Thyroid gland (tissue), 4 donors: ENCODE measurements at regions not wholly inside any gene's neighbourhood (a gene's known extent, or its start where the extent isn't known, plus 50 kb on each side); places are given as distances from the start of the nearest gene placed in this dataset.

Source experiments
- CTCF ChIP-seq, 6 experiments: fragments of 200-600 bp in 3 of 6; fragments of 450-650 bp in 3 of 6; sonication (generic) in 3 of 6; IDR thresholded peaks; one replicate each; pipeline ENCODE4 v1.5.1; 2016 to 2019; ENCODE audit warnings: antibody characterized with exemption in 6 of 6, mild to moderate bottlenecking in 2 of 6, inconsistent platforms in 1 of 6, moderate library complexity in 1 of 6
- POLR2A ChIP-seq, 2 donors: fragments of 450-650 bp; IDR thresholded peaks; one replicate each; pipeline ENCODE4 v1.6.1; 2017; ENCODE audit warnings: antibody characterized with exemption in 2 of 2, mild to moderate bottlenecking in 2 of 2, moderate library complexity in 1 of 2

GRCh38 chr5:21212026-21212425, 1224.0 kb upstream of the CDH18 start:
- no peak for TF ChIP-seq CTCF (IDR thresholded peaks at IDR 0.05)
- TF ChIP-seq POLR2A (IDR thresholded peaks at IDR 0.05), result no peak
